Body of pancreas (tissue), 4 donors: ENCODE measurements at regions not wholly inside any gene's neighbourhood (a gene's known extent, or its start where the extent isn't known, plus 50 kb on each side); places are given as distances from the start of the nearest gene placed in this dataset.
"Not testable (repeated sequence)": the region's sequence is repeated elsewhere in the genome, so short reads cannot be mapped to it uniquely, and the experiment has no call there.

Experiments used
- ATAC-seq: fragments of 150-250 bp; one replicate; pipeline ENCODE4 v1.9.1; 2016
- DNase-seq, 4 donors: peaks; one replicate each; pipeline ENCODE4 v3.0.0-alpha.2; 2019
- H3K27ac ChIP-seq, 4 donors: fragments of 200-600 bp; sonication (generic); 1 replicate in 3 of 4; 2 replicates in 1 of 4; pipeline versions ENCODE4 v1.5.1 to v1.6.1; 2016 to 2019; ENCODE audit warnings: mild to moderate bottlenecking in 1 of 4, mixed read lengths in 1 of 4, moderate library complexity in 1 of 4
- H3K27me3 ChIP-seq, 2 donors: fragments of 200-600 bp; sonication (generic); one replicate each; pipeline ENCODE4 v1.6.0; 2016; ENCODE audit warnings: mild to moderate bottlenecking in 1 of 2
- H3K36me3 ChIP-seq, 2 donors: fragments of 200-600 bp; sonication (generic); replicated peaks in 1 of 2; 2 replicates each; pipeline ENCODE4 v1.5.1; 2016; ENCODE audit warnings: low read depth in 2 of 2; ENCODE audit not compliant: insufficient read depth in 1 of 2
- H3K4me1 ChIP-seq: fragments of 200-600 bp; sonication (generic); one replicate; pipeline ENCODE4 v1.6.0; 2016
- H3K4me3 ChIP-seq, 2 donors: fragments of 200-600 bp; sonication (generic); 1 replicate in 1 of 2; 2 replicates in 1 of 2; pipeline ENCODE4 v1.5.1; 2016 to 2019
- H3K9me3 ChIP-seq, 3 donors: fragments of 200-600 bp; sonication (generic); 1 replicate in 2 of 3; 2 replicates in 1 of 3; pipeline ENCODE4 v1.5.1; 2016
- CTCF ChIP-seq, 7 experiments: fragments of 450-650 bp in 4 of 7; fragments of 200-600 bp in 3 of 7; sonication (generic) in 3 of 7; IDR thresholded peaks; one replicate each; pipeline ENCODE4 v1.5.1; 2016 to 2019; ENCODE audit warnings: antibody characterized with exemption in 7 of 7
- POLR2A ChIP-seq, 3 donors: fragments of 450-650 bp; IDR thresholded peaks; one replicate each; pipeline ENCODE4 v1.6.1; 2016; ENCODE audit warnings: antibody characterized with exemption in 3 of 3, mild to moderate bottlenecking in 2 of 3
- WGBS, 2 donors: methylation state at CpG; one replicate each; pipeline ENCODE4 v1.1.5; 2017; 5-methylcytosine and 5-hydroxymethylcytosine counted together
- intact Hi-C: fragments of 100-400 bp; cut with DNase I; formaldehyde crosslinking; loops from one replicate; pipeline ENCODE4 v1.15.1; 2023

- no peaks in the 10 kb centered on the region for H3K27me3 ChIP-seq
- H3K4me1 ChIP-seq = no peaks in the 10 kb centered on the region
- H3K36me3 ChIP-seq = no peaks in the 10 kb centered on the region
- WGBS, 2 donors = 66 to 76% methylated on average over 8 of the region's 8 CpGs
- DNase-seq (no peak), ATAC-seq (no peak)
- TF ChIP-seq CTCF (IDR thresholded peaks at IDR 0.05) (no peak), POLR2A (IDR thresholded peaks at IDR 0.05) (no peak)
- H3K9me3 ChIP-seq = no peaks in the 10 kb centered on the region
- no peak overlapping the region for H3K4me3 ChIP-seq
- H3K27ac ChIP-seq = no peak overlapping the region
- intact Hi-C loops = no loop called here
Measured at GRCh38 chr14:84087986-84088531, 1441.9 kb upstream of the FLRT2 start.

- TF ChIP-seq POLR2A (IDR thresholded peaks at IDR 0.05) (no peak), CTCF (IDR thresholded peaks at IDR 0.05) (no peak)
- no peak for DNase-seq
- intact Hi-C loops = no loop called here
- WGBS, 2 donors = 83 to 85% methylated on average over 2 to 6 of the region's 6 CpGs
- Histone ChIP-seq H3K27ac (no peak overlapping the region), H3K27me3 (no peaks in the 10 kb centered on the region), H3K36me3 (no peaks in the 10 kb centered on the region), H3K4me3 (no peak overlapping the region), H3K9me3 (no peaks in the 10 kb centered on the region), H3K4me1 (no peaks in the 10 kb centered on the region)
- peak; percentile 12 for ATAC-seq
Measured at GRCh38 chr14:84090837-84091236, 1439.1 kb upstream of the FLRT2 start.

- 47 to 51% methylated on average over 1 of the region's 1 CpG for WGBS, 2 donors
- DNase-seq = no peak
- intact Hi-C loops = no loop called here
Measured at GRCh38 chr14:84095681-84096080, 1434.3 kb upstream of the FLRT2 start.

GRCh38 chr14:84098261-84098660 is 1431.7 kb upstream of the FLRT2 start:
- H3K4me3 ChIP-seq = no peak overlapping the region
- ATAC-seq (no peak), DNase-seq (no peak)
- WGBS, 2 donors = 92 to 95% methylated on average over 4 of the region's 4 CpGs
- no peaks in the 10 kb centered on the region for H3K9me3 ChIP-seq
- H3K27ac ChIP-seq = no peak overlapping the region
- H3K4me1 ChIP-seq = no peaks in the 10 kb centered on the region
- H3K27me3 ChIP-seq = no peaks in the 10 kb centered on the region
- H3K36me3 ChIP-seq = no peaks in the 10 kb centered on the region
- TF ChIP-seq POLR2A (IDR thresholded peaks at IDR 0.05) (no peak), CTCF (IDR thresholded peaks at IDR 0.05) (no peak)
- intact Hi-C loops = no loop called here

More at GRCh38 chr14:84095681-84096080, 1434.3 kb upstream of the FLRT2 start:
- H3K4me1 ChIP-seq = no peaks in the 10 kb centered on the region
- no peaks in the 10 kb centered on the region for H3K9me3 ChIP-seq
- H3K27me3 ChIP-seq = no peaks in the 10 kb centered on the region
- H3K4me3 ChIP-seq = no peak overlapping the region
- no peaks in the 10 kb centered on the region for H3K36me3 ChIP-seq
- ATAC-seq = no peak
- no peak overlapping the region for H3K27ac ChIP-seq
- TF ChIP-seq POLR2A (IDR thresholded peaks at IDR 0.05) = no peak
- no peak for TF ChIP-seq CTCF (IDR thresholded peaks at IDR 0.05)

- H3K36me3 ChIP-seq, H3K4me1 ChIP-seq, H3K4me3 ChIP-seq, H3K27ac ChIP-seq, DNase-seq, intact Hi-C loops, H3K9me3 ChIP-seq, H3K27me3 ChIP-seq, ATAC-seq: not testable (repeated sequence)
- WGBS, 2 donors = 82 to 97% methylated on average over 3 to 6 of the region's 27 CpGs
Measured at GRCh38 chr14:84099560-84099959, 1430.4 kb upstream of the FLRT2 start.
